ENCODE measurements at regions not wholly inside any gene's neighbourhood (a gene's known extent, or its start where the extent isn't known, plus 50 kb on each side); places are given as distances from the start of the nearest gene placed in this dataset.

GRCh38 chr13:55013051-55013450 is 1984.4 kb downstream of the OLFM4 start (continued):
- TF ChIP-seq PRDM10 (tag by site-specific recombination; IDR thresholded peaks at IDR 0.05): no peak
- no peak for TF ChIP-seq KLF16 (tag by site-specific recombination; IDR thresholded peaks at IDR 0.05)
- TF ChIP-seq ZSCAN16 (tag by site-specific recombination; IDR thresholded peaks at IDR 0.05): no peak

GRCh38 chr13:55029280-55029679 is 2000.7 kb downstream of the OLFM4 start:
- TF ChIP-seq ZNF433 (tag by site-specific recombination; IDR thresholded peaks at IDR 0.05; ENCODE audit: low read depth): no peak
- no peak for TF ChIP-seq ZNF701 (tag by site-specific recombination; IDR thresholded peaks at IDR 0.05)
- no peak for TF ChIP-seq OVOL3 (tag by site-specific recombination; IDR thresholded peaks at IDR 0.05)
- TF ChIP-seq ZSCAN16 (tag by site-specific recombination; IDR thresholded peaks at IDR 0.05): no peak
- no peak for TF ChIP-seq KLF8 (tag by site-specific recombination; IDR thresholded peaks at IDR 0.05)
- no peak for TF ChIP-seq KLF10 (tag by site-specific recombination; IDR thresholded peaks at IDR 0.05)
- no peak for TF ChIP-seq YY2 (tag by site-specific recombination; IDR thresholded peaks at IDR 0.05)
- TF ChIP-seq ZSCAN23 (tag by site-specific recombination; IDR thresholded peaks at IDR 0.05): no peak
- TF ChIP-seq ZNF514 (tag by site-specific recombination; IDR thresholded peaks at IDR 0.05): no peak
- no peak for TF ChIP-seq ZNF830 (tag by site-specific recombination; IDR thresholded peaks at IDR 0.05; ENCODE audit: low read depth)
- TF ChIP-seq ZNF704 (tag by site-specific recombination; IDR thresholded peaks at IDR 0.05): no peak
- TF ChIP-seq ZNF610 (tag by site-specific recombination; IDR thresholded peaks at IDR 0.05; ENCODE audit: borderline replicate concordance): no peak
- TF ChIP-seq ZNF155 (tag by site-specific recombination; IDR thresholded peaks at IDR 0.05): no peak
- TF ChIP-seq ZIC2 (tag by site-specific recombination; IDR thresholded peaks at IDR 0.05): no peak
- no peak for TF ChIP-seq ZNF677 (tag by site-specific recombination; IDR thresholded peaks at IDR 0.05)
- no peak overlapping the region for H3K4me3 ChIP-seq (ENCODE audit: low read depth, low read length)
- no peaks in the 10 kb centered on the region for H3K36me3 ChIP-seq (ENCODE audit: control insufficient read depth in 2 of 2, insufficient read depth in 1 of 2, low read length in 2 of 2)
- H3K4me1 ChIP-seq (ENCODE audit: control insufficient read depth, insufficient read depth, low read length): no peaks in the 10 kb centered on the region
- POLR2A ChIA-PET: no interaction called here
- no peak overlapping the region for H3K27ac ChIP-seq (ENCODE audit: extremely low read depth, low read depth, low read length)
- CTCF ChIA-PET: no interaction called here
- H3K9me3 ChIP-seq (ENCODE audit: control insufficient read depth, insufficient read depth, low read depth, low read length): no peaks in the 10 kb centered on the region

GRCh38 chr13:55038230-55038629 is 2009.6 kb downstream of the OLFM4 start:
- ChIA-PET POLR2A (no interaction called here), CTCF (no interaction called here)
- no peaks in the 10 kb centered on the region for H3K4me1 ChIP-seq (ENCODE audit: control insufficient read depth, insufficient read depth, low read length)
- no peaks in the 10 kb centered on the region for H3K36me3 ChIP-seq (ENCODE audit: control insufficient read depth in 2 of 2, insufficient read depth in 1 of 2, low read length in 2 of 2)
- H3K4me3 ChIP-seq (ENCODE audit: low read depth, low read length): no peak overlapping the region
- H3K27ac ChIP-seq (ENCODE audit: extremely low read depth, low read depth, low read length): no peak overlapping the region
- H3K9me3 ChIP-seq (ENCODE audit: control insufficient read depth, insufficient read depth, low read depth, low read length): no peaks in the 10 kb centered on the region
- no peak for TF ChIP-seq ZNF530 (tag by site-specific recombination; IDR thresholded peaks at IDR 0.05; ENCODE audit: low read depth)
- TF ChIP-seq AEBP2 (tag by site-specific recombination; IDR thresholded peaks at IDR 0.05; ENCODE audit: borderline replicate concordance): no peak
- no peak for TF ChIP-seq ZNF558 (tag by site-specific recombination; IDR thresholded peaks at IDR 0.05)
- no peak for TF ChIP-seq ZNF169 (tag by site-specific recombination; IDR thresholded peaks at IDR 0.05)
- no peak for TF ChIP-seq ZNF580 (tag by site-specific recombination; IDR thresholded peaks at IDR 0.05)
- TF ChIP-seq ZNF692 (tag by site-specific recombination; IDR thresholded peaks at IDR 0.05): no peak
- TF ChIP-seq ZNF677 (tag by site-specific recombination; IDR thresholded peaks at IDR 0.05): no peak
- no peak for TF ChIP-seq KLF9 (tag by site-specific recombination; IDR thresholded peaks at IDR 0.05; ENCODE audit: low read depth)
- TF ChIP-seq TRIM28 (IDR thresholded peaks at IDR 0.05; ENCODE audit: borderline replicate concordance, low read length): no peak
- no peak for TF ChIP-seq MYNN (tag by site-specific recombination; IDR thresholded peaks at IDR 0.05; ENCODE audit: borderline replicate concordance)
- no peak for TF ChIP-seq ZNF112 (tag by site-specific recombination; IDR thresholded peaks at IDR 0.05)
